Fibroblast of mammary gland (primary cell): ENCODE measurements at regions not wholly inside any gene's neighbourhood (a gene's known extent, or its start where the extent isn't known, plus 50 kb on each side); places are given as distances from the start of the nearest gene placed in this dataset.

Source experiments
- DNase-seq: peaks from one replicate; pipeline ENCODE4 v3.0.0-alpha.2; 2010; ENCODE audit warnings: low read depth
- H3K4me3 ChIP-seq: 2 replicates; pipeline ENCODE4 v1.5.1; 2011; ENCODE audit warnings: low read depth, mild to moderate bottlenecking, low read length, moderate library complexity; ENCODE audit not compliant: control insufficient read depth
- TF ChIP-seq, protein P1 (sequence below): conservative IDR thresholded peaks from 2 replicates; pipeline ENCODE4 v1.5.1; 2011; ENCODE audit warnings: low read depth, low read length, inconsistent platforms; ENCODE audit not compliant: control insufficient read depth, insufficient read depth

DNA sequence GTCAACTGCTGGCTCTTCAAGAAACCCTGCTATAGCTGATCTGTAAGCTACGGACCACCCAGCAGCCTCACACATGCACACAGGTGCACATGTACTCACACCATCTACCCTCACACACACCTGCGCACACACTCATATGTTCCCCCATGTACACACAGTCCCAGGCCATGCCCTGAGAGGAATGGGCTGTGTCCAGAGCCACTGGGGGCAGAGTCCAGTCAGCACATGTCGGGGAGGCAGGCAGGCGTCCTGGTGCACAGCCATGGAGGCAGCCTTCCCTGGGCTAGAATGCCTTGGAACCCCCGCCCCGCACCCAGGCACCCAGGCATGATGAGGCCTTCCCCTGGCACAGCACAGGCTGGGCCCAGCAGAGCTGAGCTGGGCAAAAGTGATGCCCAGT is 58.3 kb upstream of the DLK1 start:
- no peak for DNase-seq
- H3K4me3 ChIP-seq = no peak overlapping the region
- TF ChIP-seq, protein P1, sequence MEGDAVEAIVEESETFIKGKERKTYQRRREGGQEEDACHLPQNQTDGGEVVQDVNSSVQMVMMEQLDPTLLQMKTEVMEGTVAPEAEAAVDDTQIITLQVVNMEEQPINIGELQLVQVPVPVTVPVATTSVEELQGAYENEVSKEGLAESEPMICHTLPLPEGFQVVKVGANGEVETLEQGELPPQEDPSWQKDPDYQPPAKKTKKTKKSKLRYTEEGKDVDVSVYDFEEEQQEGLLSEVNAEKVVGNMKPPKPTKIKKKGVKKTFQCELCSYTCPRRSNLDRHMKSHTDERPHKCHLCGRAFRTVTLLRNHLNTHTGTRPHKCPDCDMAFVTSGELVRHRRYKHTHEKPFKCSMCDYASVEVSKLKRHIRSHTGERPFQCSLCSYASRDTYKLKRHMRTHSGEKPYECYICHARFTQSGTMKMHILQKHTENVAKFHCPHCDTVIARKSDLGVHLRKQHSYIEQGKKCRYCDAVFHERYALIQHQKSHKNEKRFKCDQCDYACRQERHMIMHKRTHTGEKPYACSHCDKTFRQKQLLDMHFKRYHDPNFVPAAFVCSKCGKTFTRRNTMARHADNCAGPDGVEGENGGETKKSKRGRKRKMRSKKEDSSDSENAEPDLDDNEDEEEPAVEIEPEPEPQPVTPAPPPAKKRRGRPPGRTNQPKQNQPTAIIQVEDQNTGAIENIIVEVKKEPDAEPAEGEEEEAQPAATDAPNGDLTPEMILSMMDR = no peak

- TF ChIP-seq, protein P1 = no peak
- no peak for DNase-seq
- H3K4me3 ChIP-seq = no peak overlapping the region
These were observed 57.7 kb upstream of the DLK1 start for GRCh38 chr14:100669011-100669412.

DNA sequence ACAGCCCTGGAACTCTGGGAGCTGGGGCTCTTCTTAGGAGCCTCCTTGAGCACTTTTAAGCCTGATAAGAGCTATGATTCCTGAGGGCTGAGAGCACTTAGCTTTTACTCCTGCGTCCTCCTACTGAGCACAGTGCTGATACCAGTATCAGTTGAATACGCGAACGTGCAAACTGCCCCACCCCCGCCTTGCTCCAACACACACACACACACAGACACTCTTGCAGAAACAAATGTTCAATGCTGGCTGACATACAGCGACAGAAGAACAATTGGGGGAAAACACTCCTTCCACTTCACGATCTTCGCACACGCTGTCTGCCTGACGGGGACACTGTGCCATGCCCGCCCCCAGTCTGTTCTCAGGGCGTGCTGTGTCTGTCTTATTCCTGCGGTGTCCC is 57.2 kb upstream of the DLK1 start:
- TF ChIP-seq, protein P1 = no peak
- no peak overlapping the region for H3K4me3 ChIP-seq
- DNase-seq = no peak

GRCh38 chr14:100670017-100670752 is 56.5 kb upstream of the DLK1 start:
- H3K4me3 ChIP-seq = no peak overlapping the region
- DNase-seq = no peak
- TF ChIP-seq, protein P1 = no peak

GRCh38 chr14:100670753-100671049 is 56.0 kb upstream of the DLK1 start:
- no peak for DNase-seq

GRCh38 chr14:100671386-100671901 is 55.2 kb upstream of the DLK1 start:
- no peak for DNase-seq
- no peak overlapping the region for H3K4me3 ChIP-seq
- TF ChIP-seq, protein P1 = no peak

More at GRCh38 chr14:100670753-100671049, 56.0 kb upstream of the DLK1 start:
- H3K4me3 ChIP-seq = no peak overlapping the region
- TF ChIP-seq, protein P1 = no peak
